ENCODE measurements at regions not wholly inside any gene's neighbourhood (a gene's known extent, or its start where the extent isn't known, plus 50 kb on each side); places are given as distances from the start of the nearest gene placed in this dataset.

DNA sequence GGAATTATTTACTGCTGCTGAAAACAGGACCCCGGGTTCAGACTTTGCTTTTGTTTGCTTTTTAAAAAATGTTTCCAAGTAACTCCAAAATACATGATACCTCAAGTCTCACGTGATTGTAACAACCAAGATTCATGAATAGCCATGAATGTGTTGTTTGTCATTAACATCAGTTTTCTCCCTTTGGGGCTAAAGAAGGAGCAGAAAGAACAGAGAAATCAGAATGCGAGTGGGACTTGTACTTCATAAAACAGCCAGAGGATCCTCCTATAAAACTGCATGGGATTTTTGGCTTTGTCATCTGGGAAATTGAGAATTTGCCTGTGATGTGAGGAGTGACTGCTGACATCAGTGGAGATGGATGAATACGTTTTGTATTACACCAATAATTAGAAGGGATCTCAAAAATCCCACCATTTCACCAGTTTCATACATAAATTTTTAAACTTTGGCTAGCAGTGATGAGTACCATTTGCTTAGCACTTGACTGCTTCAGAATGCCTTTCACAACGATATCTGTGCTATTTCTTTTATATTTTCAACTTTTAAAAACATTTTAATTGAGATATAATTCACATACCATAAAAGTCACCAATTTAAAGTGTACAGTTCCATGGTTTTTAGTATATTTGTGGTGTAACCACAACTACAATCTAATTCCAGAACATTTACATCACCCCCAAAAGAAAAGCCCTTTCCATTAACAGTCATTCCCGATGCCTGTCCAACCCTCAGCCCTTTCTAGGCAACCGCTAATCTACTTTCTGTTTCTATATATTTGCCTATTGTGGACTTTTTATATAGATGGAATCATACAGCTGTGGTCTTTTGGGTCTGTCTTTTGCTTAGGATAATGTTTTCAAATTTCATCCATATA, 126.9 kb upstream of the ANKRD55 start:
- Mint-ChIP-seq H3K9me3 (peaks cover 0 to 4% (median 0%) of the 10 kb centered on the region in 3 donors), H3K4me3 (no peak overlapping the region), H3K36me3 (no peaks in the 10 kb centered on the region), H3K27ac (no peak overlapping the region), H3K27me3 (no peaks in the 10 kb centered on the region), H3K4me1 (peaks cover 3 to 8% (median 5%) of the 10 kb centered on the region in 3 donors)
- no CpG with 5 or more reads among the region's 7 CpGs for WGBS (ENCODE audit: insufficient coverage)
- H3K4me3 ChIP-seq (ENCODE audit: control insufficient read depth in 1 of 2, extremely low read depth in 1 of 2, low read length in 1 of 2), result no peak overlapping the region
- no peaks in the 10 kb centered on the region for H3K36me3 ChIP-seq (ENCODE audit: control insufficient read depth in 2 of 2, extremely low read depth in 1 of 2, insufficient read depth in 1 of 2, low read length in 1 of 2)
- ChIA-PET CTCF (no interaction called here), POLR2A (no interaction called here)
- H3K27ac ChIP-seq (ENCODE audit: low read length), result no peak overlapping the region
- no peaks in the 10 kb centered on the region for H3K9me3 ChIP-seq
- H3K27me3 ChIP-seq (replicated peaks in 1 of 2; ENCODE audit: control insufficient read depth in 2 of 2, extremely low read depth in 1 of 2, insufficient read depth in 2 of 2, low read length in 1 of 2), result no peaks in the 10 kb centered on the region
- no peaks in the 10 kb centered on the region for H3K4me1 ChIP-seq (ENCODE audit: control insufficient read depth in 1 of 2, extremely low read depth in 1 of 2, insufficient read depth in 2 of 2, low read length in 2 of 2)
- ATAC-seq (replicated peaks in 1 of 4) (no peak), DNase-seq (no peak)

DNA sequence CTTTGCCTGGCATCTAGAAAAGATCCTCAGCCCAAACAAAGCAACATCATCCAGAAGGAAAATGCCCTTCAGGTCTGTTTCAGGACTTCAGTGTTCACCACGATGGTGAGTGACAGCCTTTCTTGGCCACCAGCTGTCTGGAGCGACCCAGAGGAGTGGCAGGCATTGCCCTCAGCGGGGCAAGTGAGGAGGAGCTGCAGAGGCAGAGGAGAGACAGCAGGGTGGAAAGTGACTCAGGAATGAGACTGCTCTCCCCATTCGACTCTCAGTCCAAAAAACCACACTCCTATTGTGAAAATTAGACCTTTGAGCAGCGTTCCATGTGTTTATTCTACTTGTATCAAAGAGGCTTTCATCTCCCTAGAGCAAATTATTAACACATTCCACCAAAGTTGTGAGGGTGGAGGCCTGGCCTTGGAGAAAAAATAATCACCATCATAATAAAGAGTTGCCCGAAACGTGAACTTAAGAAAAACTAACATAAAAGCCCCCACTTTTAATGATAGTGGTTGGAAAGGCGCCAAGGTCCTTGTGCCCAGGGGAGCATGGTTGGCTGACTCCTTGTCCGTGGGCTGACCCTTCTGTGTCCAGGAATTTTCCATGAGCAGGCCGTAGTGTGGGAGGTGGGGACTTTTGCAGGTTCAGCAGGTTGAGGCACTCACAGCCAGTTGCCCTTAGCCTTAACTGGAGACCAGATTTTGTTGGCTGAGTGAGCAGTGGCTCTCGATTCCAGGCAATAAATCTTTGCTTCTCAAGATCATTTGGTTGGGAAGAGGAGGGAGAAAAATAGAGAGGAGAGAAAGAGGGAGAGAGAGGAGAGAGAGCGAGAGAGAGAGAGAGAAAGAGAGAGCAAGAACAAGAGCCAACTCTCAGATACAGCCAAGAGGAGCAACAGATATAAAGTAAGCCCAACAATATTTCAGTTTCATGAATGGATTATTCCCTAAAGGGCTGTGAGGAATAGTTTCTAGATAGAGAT, 125.9 kb upstream of the ANKRD55 start:
- no peaks in the 10 kb centered on the region for H3K4me1 ChIP-seq (ENCODE audit: control insufficient read depth in 1 of 2, extremely low read depth in 1 of 2, insufficient read depth in 2 of 2, low read length in 2 of 2)
- no peaks in the 10 kb centered on the region for H3K27me3 ChIP-seq (replicated peaks in 1 of 2; ENCODE audit: control insufficient read depth in 2 of 2, extremely low read depth in 1 of 2, insufficient read depth in 2 of 2, low read length in 1 of 2)
- Mint-ChIP-seq H3K27me3 (no peaks in the 10 kb centered on the region), H3K27ac (no peak overlapping the region), H3K36me3 (no peaks in the 10 kb centered on the region), H3K9me3 (peaks cover 0 to 2% (median 0%) of the 10 kb centered on the region in 3 donors), H3K4me3 (no peak overlapping the region), H3K4me1 (peaks cover 3 to 8% (median 5%) of the 10 kb centered on the region in 3 donors)
- ATAC-seq (replicated peaks in 1 of 4), result no peak
- H3K36me3 ChIP-seq (ENCODE audit: control insufficient read depth in 2 of 2, extremely low read depth in 1 of 2, insufficient read depth in 1 of 2, low read length in 1 of 2), result no peaks in the 10 kb centered on the region
- H3K9me3 ChIP-seq, result no peaks in the 10 kb centered on the region
- no peak overlapping the region for H3K4me3 ChIP-seq (ENCODE audit: control insufficient read depth in 1 of 2, extremely low read depth in 1 of 2, low read length in 1 of 2)
- ChIA-PET CTCF (no interaction called here), POLR2A (no interaction called here)
- no peak overlapping the region for H3K27ac ChIP-seq (ENCODE audit: low read length)
- 70% methylated on average over 4 of the region's 12 CpGs for WGBS (ENCODE audit: insufficient coverage)
- no peak for DNase-seq

DNA sequence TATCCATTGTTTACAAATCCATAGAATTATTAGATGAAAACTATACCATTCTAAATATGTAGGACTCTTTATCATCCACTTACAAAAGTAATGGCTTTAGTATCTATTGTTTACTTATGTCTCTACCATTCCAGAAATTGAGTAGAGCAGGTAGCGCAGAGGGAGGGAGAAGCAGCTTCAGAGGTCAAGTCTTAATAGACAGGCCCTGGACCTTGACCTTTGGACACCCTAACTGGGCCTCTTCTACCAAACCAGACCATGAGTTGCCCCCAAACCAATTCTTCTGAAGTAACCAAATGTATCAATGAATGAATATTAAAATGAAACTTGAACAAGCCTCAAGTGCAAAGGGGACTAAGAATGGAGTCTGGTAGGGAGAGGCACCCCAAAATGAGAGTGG, 124.9 kb upstream of the ANKRD55 start:
- ChIA-PET POLR2A (no interaction called here), CTCF (interaction anchor here in 1 of 2 donors (0.5 kb wide), 1 partner anchor 122 kb away, joined by 4 read pairs; no protein-coding TSS in a partner anchor)
- no peaks in the 10 kb centered on the region for H3K27me3 ChIP-seq (replicated peaks in 1 of 2; ENCODE audit: control insufficient read depth in 2 of 2, extremely low read depth in 1 of 2, insufficient read depth in 2 of 2, low read length in 1 of 2)
- no peaks in the 10 kb centered on the region for H3K36me3 ChIP-seq (ENCODE audit: control insufficient read depth in 2 of 2, extremely low read depth in 1 of 2, insufficient read depth in 1 of 2, low read length in 1 of 2)
- Mint-ChIP-seq H3K27ac (no peak overlapping the region), H3K4me1 (peaks cover 5 to 8% (median 6%) of the 10 kb centered on the region in 3 donors), H3K27me3 (no peaks in the 10 kb centered on the region), H3K36me3 (no peaks in the 10 kb centered on the region), H3K4me3 (no peak overlapping the region), H3K9me3 (no peaks in the 10 kb centered on the region)
- no peak overlapping the region for H3K27ac ChIP-seq (ENCODE audit: low read length)
- no peak for DNase-seq
- no peaks in the 10 kb centered on the region for H3K4me1 ChIP-seq (ENCODE audit: control insufficient read depth in 1 of 2, extremely low read depth in 1 of 2, insufficient read depth in 2 of 2, low read length in 2 of 2)
- H3K9me3 ChIP-seq, result no peaks in the 10 kb centered on the region
- no CpG with 5 or more reads among the region's 1 CpG for WGBS (ENCODE audit: insufficient coverage)
- no peak for ATAC-seq (replicated peaks in 1 of 4)
- no peak overlapping the region for H3K4me3 ChIP-seq (ENCODE audit: control insufficient read depth in 1 of 2, extremely low read depth in 1 of 2, low read length in 1 of 2)

DNA sequence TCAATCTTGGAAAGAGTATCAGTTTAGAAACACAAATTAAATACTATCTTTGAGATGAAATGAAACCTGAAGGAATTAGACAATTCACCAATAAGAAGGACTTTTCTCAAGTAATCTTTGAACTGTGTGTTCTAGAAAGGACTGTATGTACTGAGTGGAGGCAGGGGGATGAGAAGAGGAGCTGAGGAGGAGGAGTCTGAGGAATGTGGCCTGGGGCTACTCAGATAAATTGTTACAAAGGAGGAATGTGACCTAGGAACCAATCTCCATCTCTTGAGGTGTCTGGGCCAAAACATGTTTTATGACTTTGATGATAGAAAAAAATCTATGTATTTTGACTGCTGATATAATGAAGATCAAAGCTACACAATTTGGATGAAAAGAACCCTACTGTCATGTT, 124.3 kb upstream of the ANKRD55 start:
- Histone ChIP-seq H3K4me1 (ENCODE audit: control insufficient read depth in 1 of 2, extremely low read depth in 1 of 2, insufficient read depth in 2 of 2, low read length in 2 of 2) (no peaks in the 10 kb centered on the region), H3K4me3 (ENCODE audit: control insufficient read depth in 1 of 2, extremely low read depth in 1 of 2, low read length in 1 of 2) (no peak overlapping the region), H3K27me3 (replicated peaks in 1 of 2; ENCODE audit: control insufficient read depth in 2 of 2, extremely low read depth in 1 of 2, insufficient read depth in 2 of 2, low read length in 1 of 2) (no peaks in the 10 kb centered on the region), H3K36me3 (ENCODE audit: control insufficient read depth in 2 of 2, extremely low read depth in 1 of 2, insufficient read depth in 1 of 2, low read length in 1 of 2) (no peaks in the 10 kb centered on the region), H3K27ac (ENCODE audit: low read length) (no peak overlapping the region), H3K9me3 (no peaks in the 10 kb centered on the region)
- no peak overlapping the region for H3K4me3 Mint-ChIP-seq
- H3K36me3 Mint-ChIP-seq, result no peaks in the 10 kb centered on the region
- ChIA-PET POLR2A (no interaction called here), CTCF (interaction anchor here (0.5 to 0.9 kb wide), 2 partner anchors 27 to 121 kb away, joined by 3 to 4 read pairs; no protein-coding TSS in a partner anchor)
- H3K27ac Mint-ChIP-seq, result no peak overlapping the region
- no peaks in the 10 kb centered on the region for H3K9me3 Mint-ChIP-seq
- ATAC-seq (replicated peaks in 1 of 4) (no peak), DNase-seq (no peak)
- no peaks in the 10 kb centered on the region for H3K27me3 Mint-ChIP-seq
- peaks cover 8% of the 10 kb centered on the region in 3 donors for H3K4me1 Mint-ChIP-seq

DNA sequence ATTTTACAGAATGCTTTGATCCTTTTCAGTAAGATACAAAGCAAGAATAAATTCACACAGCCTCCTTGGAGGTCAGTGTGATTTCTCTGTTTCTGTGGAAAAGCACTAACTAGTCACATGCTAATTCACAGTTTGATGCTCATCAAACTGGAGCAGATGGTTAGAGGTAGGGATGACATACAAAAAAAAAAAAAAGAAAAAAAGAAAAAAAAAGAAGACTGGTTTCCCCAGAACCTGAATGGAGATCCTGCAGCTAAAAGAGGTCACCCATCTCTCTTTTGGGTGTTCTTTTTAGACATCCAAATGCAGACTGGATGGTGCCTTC, 123.7 kb upstream of the ANKRD55 start:
- H3K4me3 Mint-ChIP-seq, result no peak overlapping the region
- Histone ChIP-seq H3K9me3 (no peaks in the 10 kb centered on the region), H3K27me3 (replicated peaks in 1 of 2; ENCODE audit: control insufficient read depth in 2 of 2, extremely low read depth in 1 of 2, insufficient read depth in 2 of 2, low read length in 1 of 2) (no peaks in the 10 kb centered on the region), H3K4me3 (ENCODE audit: control insufficient read depth in 1 of 2, extremely low read depth in 1 of 2, low read length in 1 of 2) (no peak overlapping the region), H3K36me3 (ENCODE audit: control insufficient read depth in 2 of 2, extremely low read depth in 1 of 2, insufficient read depth in 1 of 2, low read length in 1 of 2) (no peaks in the 10 kb centered on the region), H3K27ac (ENCODE audit: low read length) (no peak overlapping the region), H3K4me1 (ENCODE audit: control insufficient read depth in 1 of 2, extremely low read depth in 1 of 2, insufficient read depth in 2 of 2, low read length in 2 of 2) (no peaks in the 10 kb centered on the region)
- DNase-seq, result no peak
- CTCF ChIA-PET, result interaction anchor here in 1 of 2 donors (0.9 kb wide), 1 partner anchor 26 kb away, joined by 3 read pairs; no protein-coding TSS in a partner anchor
- no peak overlapping the region for H3K27ac Mint-ChIP-seq
- no peaks in the 10 kb centered on the region for H3K27me3 Mint-ChIP-seq
- no peaks in the 10 kb centered on the region for H3K9me3 Mint-ChIP-seq
- H3K36me3 Mint-ChIP-seq, result no peaks in the 10 kb centered on the region
- ATAC-seq (replicated peaks in 1 of 4), result no peak
- peaks cover 8% of the 10 kb centered on the region in 3 donors for H3K4me1 Mint-ChIP-seq
- POLR2A ChIA-PET, result no interaction called here

DNA sequence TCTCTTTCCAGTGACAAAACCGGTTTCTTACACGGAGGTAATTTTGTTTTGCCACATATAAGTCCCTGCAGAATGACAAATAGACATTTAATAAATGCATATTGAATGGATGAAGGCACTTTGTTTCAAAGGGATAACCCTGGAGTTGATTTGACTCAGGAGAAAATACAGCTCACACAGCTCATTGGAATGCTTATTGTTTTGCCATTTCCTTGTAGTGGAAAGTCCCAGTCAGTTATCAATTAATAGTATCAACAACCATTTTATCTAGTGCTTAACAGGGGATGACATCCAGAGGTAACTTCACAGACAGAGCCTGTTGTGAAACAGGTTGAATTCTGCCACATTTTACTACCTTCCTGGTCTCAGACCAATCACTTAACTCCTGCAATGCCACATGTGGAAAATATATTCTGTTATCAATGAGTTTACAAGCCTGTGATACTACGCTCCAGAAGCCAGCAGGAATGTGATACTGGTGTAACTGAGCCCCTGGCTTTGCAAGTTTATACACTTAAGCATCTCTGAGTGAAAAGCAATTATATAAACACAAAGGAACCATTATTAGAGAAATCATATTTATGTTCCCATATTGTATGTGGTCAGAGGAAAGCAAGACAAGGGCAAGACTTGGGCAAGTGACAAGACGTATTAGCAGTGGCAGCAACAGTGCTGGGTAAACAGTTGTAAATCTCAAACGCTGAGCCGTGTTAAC, 123.1 kb upstream of the ANKRD55 start:
- H3K4me3 Mint-ChIP-seq, result no peak overlapping the region
- H3K9me3 ChIP-seq, result no peaks in the 10 kb centered on the region
- DNase-seq (no peak), ATAC-seq (replicated peaks in 1 of 4) (no peak)
- H3K27me3 ChIP-seq (replicated peaks in 1 of 2; ENCODE audit: control insufficient read depth in 2 of 2, extremely low read depth in 1 of 2, insufficient read depth in 2 of 2, low read length in 1 of 2), result no peaks in the 10 kb centered on the region
- H3K36me3 ChIP-seq (ENCODE audit: control insufficient read depth in 2 of 2, extremely low read depth in 1 of 2, insufficient read depth in 1 of 2, low read length in 1 of 2), result no peaks in the 10 kb centered on the region
- H3K9me3 Mint-ChIP-seq, result no peaks in the 10 kb centered on the region
- 100% methylated on average over 1 of the region's 6 CpGs for WGBS (ENCODE audit: insufficient coverage)
- no peak overlapping the region for H3K27ac ChIP-seq (ENCODE audit: low read length)
- ChIA-PET POLR2A (no interaction called here), CTCF (interaction anchor here in 1 of 2 donors (0.9 kb wide), 1 partner anchor 25 kb away, joined by 3 read pairs; no protein-coding TSS in a partner anchor)
- H3K4me3 ChIP-seq (ENCODE audit: control insufficient read depth in 1 of 2, extremely low read depth in 1 of 2, low read length in 1 of 2), result no peak overlapping the region
- no peak overlapping the region for H3K27ac Mint-ChIP-seq
- no peaks in the 10 kb centered on the region for H3K36me3 Mint-ChIP-seq
- no peaks in the 10 kb centered on the region for H3K27me3 Mint-ChIP-seq
- H3K4me1 Mint-ChIP-seq, result peaks cover 6 to 8% (median 7%) of the 10 kb centered on the region in 3 donors
- H3K4me1 ChIP-seq (ENCODE audit: control insufficient read depth in 1 of 2, extremely low read depth in 1 of 2, insufficient read depth in 2 of 2, low read length in 2 of 2), result no peaks in the 10 kb centered on the region
